Glutamatergic neuron (in vitro differentiated cells): ENCODE measurements at regions not wholly inside any gene's neighbourhood (a gene's known extent, or its start where the extent isn't known, plus 50 kb on each side); places are given as distances from the start of the nearest gene placed in this dataset.

Experiments
- DNase-seq: peaks from one replicate; pipeline ENCODE4 v3.0.0; 2022
- H3K27ac Mint-ChIP-seq: one replicate; pipeline ENCODE4 v1.8.0; 2020; ENCODE audit warnings: mild to moderate bottlenecking, mixed read lengths, inconsistent platforms; ENCODE audit not compliant: unreplicated experiment
- H3K27me3 Mint-ChIP-seq: one replicate; pipeline ENCODE4 v1.8.0; 2020; ENCODE audit warnings: mild to moderate bottlenecking, moderate library complexity, mixed read lengths, inconsistent platforms; ENCODE audit not compliant: unreplicated experiment
- H3K36me3 Mint-ChIP-seq: one replicate; pipeline ENCODE4 v1.8.0; 2020; ENCODE audit warnings: mild to moderate bottlenecking, mixed read lengths, inconsistent platforms; ENCODE audit not compliant: unreplicated experiment
- H3K4me1 Mint-ChIP-seq: one replicate; pipeline ENCODE4 v1.8.0; 2020; ENCODE audit warnings: mild to moderate bottlenecking, low read depth, mixed read lengths, inconsistent platforms; ENCODE audit not compliant: unreplicated experiment
- H3K4me3 Mint-ChIP-seq: one replicate; pipeline ENCODE4 v1.8.0; 2020; ENCODE audit warnings: mild to moderate bottlenecking, mixed read lengths, inconsistent platforms; ENCODE audit not compliant: unreplicated experiment
- H3K9me3 Mint-ChIP-seq: one replicate; pipeline ENCODE4 v1.8.0; 2020; ENCODE audit warnings: mild to moderate bottlenecking, moderate library complexity, mixed read lengths, inconsistent platforms; ENCODE audit not compliant: unreplicated experiment
- TF ChIP-seq, protein P1 (sequence below): fragments of 200-600 bp; sonication (generic); IDR thresholded peaks from one replicate; pipeline ENCODE4 v1.5.0; 2021; ENCODE audit not compliant: partially characterized antibody, unreplicated experiment

DNA sequence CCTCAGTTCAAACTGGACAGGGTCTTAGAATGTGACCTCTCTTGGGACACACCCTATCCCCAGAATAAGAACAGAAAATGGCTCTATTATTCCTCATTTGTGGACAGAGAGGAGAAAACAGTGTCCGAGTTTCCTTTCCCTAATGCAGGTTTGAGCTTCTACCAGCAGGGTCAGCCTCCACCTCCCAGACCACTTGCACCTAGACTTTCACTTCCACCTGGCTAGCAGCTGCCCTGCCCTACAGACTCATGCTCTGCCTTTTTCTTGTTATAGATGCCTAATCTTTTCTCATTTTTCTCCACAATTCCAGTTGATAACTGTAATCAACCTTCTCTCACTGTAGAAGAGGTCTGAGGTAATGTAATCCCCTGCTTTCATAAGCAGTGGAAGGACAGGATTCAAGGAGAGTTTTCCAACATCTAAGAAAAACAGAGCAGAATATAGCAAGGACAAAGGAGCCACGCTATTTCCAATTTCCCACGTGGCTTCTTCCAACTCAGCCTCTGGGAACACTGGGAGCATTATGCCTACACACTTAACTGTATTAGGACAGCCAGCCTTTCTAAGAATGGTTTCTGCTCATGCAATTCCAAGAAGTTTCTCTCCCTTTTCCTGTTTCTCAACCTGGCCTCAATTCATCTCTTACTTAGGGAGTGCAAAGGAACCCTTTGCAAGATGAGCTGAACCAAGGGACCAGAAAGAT is 239.8 kb downstream of the BCL11A start:
- peaks cover 3% of the 10 kb centered on the region for H3K27me3 Mint-ChIP-seq
- H3K4me1 Mint-ChIP-seq, result peaks cover 17% of the 10 kb centered on the region
- no peak overlapping the region for H3K4me3 Mint-ChIP-seq
- DNase-seq, result no peak
- H3K36me3 Mint-ChIP-seq, result no peaks in the 10 kb centered on the region
- no peak overlapping the region for H3K27ac Mint-ChIP-seq
- H3K9me3 Mint-ChIP-seq, result no peaks in the 10 kb centered on the region
- TF ChIP-seq, protein P1, sequence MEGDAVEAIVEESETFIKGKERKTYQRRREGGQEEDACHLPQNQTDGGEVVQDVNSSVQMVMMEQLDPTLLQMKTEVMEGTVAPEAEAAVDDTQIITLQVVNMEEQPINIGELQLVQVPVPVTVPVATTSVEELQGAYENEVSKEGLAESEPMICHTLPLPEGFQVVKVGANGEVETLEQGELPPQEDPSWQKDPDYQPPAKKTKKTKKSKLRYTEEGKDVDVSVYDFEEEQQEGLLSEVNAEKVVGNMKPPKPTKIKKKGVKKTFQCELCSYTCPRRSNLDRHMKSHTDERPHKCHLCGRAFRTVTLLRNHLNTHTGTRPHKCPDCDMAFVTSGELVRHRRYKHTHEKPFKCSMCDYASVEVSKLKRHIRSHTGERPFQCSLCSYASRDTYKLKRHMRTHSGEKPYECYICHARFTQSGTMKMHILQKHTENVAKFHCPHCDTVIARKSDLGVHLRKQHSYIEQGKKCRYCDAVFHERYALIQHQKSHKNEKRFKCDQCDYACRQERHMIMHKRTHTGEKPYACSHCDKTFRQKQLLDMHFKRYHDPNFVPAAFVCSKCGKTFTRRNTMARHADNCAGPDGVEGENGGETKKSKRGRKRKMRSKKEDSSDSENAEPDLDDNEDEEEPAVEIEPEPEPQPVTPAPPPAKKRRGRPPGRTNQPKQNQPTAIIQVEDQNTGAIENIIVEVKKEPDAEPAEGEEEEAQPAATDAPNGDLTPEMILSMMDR, result no peak

DNA sequence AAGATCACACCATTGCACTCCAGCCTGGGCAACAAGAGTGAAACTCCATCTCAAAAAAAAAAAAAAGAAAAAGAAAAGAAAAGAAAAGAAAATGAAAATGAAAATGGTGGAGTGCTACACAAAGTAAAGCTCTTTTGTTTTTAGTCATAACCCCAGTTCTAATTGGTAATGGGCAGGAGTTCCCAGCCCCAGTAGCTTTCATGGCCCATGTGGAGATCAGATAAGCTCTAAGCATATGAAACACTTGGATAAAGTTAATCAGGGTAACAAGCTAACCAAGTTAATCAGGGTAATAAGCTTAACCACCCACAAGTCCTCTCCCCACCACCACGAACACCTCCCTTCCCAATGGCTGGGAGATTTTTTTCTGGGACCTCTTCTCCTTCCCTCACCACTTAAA is 240.8 kb downstream of the BCL11A start:
- TF ChIP-seq, protein P1, result no peak
- Mint-ChIP-seq H3K4me1 (peaks cover 12% of the 10 kb centered on the region), H3K9me3 (no peaks in the 10 kb centered on the region), H3K27ac (no peak overlapping the region), H3K4me3 (no peak overlapping the region), H3K27me3 (no peaks in the 10 kb centered on the region), H3K36me3 (no peaks in the 10 kb centered on the region)
- DNase-seq, result no peak

DNA sequence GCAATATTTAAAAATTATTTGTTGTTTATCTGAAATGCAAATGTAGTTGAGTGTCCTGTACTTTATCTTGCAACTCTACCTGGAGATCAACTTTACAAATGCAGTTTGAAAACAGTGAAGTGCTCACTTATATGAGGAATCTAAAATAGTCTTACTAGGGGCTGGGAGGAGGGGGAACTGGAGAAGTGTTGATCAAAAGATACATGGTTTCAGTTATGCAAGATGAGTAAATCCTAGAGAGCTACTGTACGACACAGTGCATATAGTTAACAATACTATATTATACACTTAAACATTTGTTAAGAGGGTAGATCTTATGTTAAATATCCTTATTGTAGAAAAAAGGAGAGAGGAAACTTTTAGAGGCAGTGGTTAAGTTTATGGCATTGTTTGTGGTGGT is 241.9 kb downstream of the BCL11A start:
- TF ChIP-seq, protein P1, result no peak
- no peaks in the 10 kb centered on the region for H3K9me3 Mint-ChIP-seq
- no peak overlapping the region for H3K27ac Mint-ChIP-seq
- H3K36me3 Mint-ChIP-seq, result no peaks in the 10 kb centered on the region
- H3K4me3 Mint-ChIP-seq, result no peak overlapping the region
- no peaks in the 10 kb centered on the region for H3K27me3 Mint-ChIP-seq
- no peak for DNase-seq
- H3K4me1 Mint-ChIP-seq, result peaks cover 4% of the 10 kb centered on the region

DNA sequence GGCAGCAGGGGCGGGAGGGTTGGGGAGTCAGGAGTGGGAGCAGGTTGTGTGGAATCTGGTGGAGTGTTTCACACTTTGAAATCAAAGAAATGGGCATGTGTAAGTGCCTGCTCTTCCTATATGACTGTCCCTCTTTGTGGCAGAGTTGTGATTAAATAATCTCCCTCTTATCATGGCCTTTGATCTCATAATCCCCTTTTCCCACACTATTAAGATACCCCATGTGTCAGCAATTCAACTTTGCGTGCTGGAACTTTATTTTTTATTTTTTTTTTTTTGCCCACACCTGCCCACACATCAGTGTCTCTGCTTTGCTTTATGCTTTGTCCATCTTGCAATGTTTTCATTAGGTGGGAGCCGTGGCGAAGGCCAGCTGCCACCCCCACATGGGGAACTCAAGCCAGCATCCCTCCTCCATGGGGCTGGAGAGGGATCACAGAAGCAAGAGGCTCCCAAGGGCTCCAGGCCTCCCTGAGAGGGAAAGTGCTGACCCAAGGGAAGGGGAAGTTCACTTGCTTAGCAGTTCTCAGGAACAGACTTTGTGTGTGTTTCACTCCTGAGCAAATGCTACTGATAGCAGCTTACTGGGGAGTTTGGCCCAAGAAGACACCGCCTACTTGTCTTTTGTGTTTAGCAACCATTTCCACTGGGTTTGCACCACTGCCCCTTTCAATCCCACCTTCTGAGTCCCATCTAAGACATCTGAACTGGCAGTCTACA is 243.4 kb downstream of the BCL11A start:
- Mint-ChIP-seq H3K4me3 (no peak overlapping the region), H3K27ac (no peak overlapping the region), H3K36me3 (no peaks in the 10 kb centered on the region), H3K9me3 (peaks cover 1% of the 10 kb centered on the region), H3K4me1 (peaks cover 2% of the 10 kb centered on the region), H3K27me3 (no peaks in the 10 kb centered on the region)
- no peak for DNase-seq
- TF ChIP-seq, protein P1, result no peak

DNA sequence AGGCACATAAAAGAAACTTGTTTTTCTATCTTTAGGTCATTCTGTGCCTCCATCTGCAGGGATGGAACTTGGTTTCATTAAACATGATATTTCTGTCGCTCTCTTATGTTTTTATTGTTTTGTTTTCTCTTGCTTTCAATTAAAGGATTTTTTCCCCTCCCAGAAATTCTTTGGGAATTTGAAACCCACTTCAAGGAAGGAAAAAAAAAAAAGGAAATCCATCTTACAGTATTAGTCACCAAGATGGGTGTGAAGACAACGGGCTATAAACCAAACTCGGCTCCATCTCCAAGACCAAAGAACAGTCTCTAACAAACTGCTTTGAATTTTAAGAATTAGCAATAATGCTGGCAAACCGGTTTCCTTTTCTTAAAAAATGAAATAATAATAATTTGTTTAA is 244.1 kb downstream of the BCL11A start:
- no peaks in the 10 kb centered on the region for H3K36me3 Mint-ChIP-seq
- H3K27me3 Mint-ChIP-seq, result no peaks in the 10 kb centered on the region
- TF ChIP-seq, protein P1, result no peak
- H3K27ac Mint-ChIP-seq, result no peak overlapping the region
- H3K9me3 Mint-ChIP-seq, result peaks cover 1% of the 10 kb centered on the region
- H3K4me1 Mint-ChIP-seq, result peaks cover 2% of the 10 kb centered on the region
- H3K4me3 Mint-ChIP-seq, result no peak overlapping the region
- DNase-seq, result no peak
